Mammary epithelial cell (primary cell): ENCODE measurements at regions not wholly inside any gene's neighbourhood (a gene's known extent, or its start where the extent isn't known, plus 50 kb on each side); places are given as distances from the start of the nearest gene placed in this dataset.
"Not testable (repeated sequence)": the region's sequence is repeated elsewhere in the genome, so short reads cannot be mapped to it uniquely, and the experiment has no call there.

Experiments used
- EZH2 ChIP-seq: IDR thresholded peaks from 2 replicates; pipeline ENCODE4 v1.6.1; 2012; ENCODE audit warnings: low read length, inconsistent platforms, borderline replicate concordance
- TF ChIP-seq, protein P1 (sequence below), 2 donors: IDR thresholded peaks in 1 of 2; conservative IDR thresholded peaks in 1 of 2; 2 replicates each; pipeline ENCODE4 v1.5.1; 2011 to 2012; ENCODE audit warnings: inconsistent platforms in 2 of 2, low read length in 2 of 2, mild to moderate bottlenecking in 2 of 2, control low read depth in 1 of 2, low read depth in 1 of 2; ENCODE audit not compliant: insufficient read depth in 1 of 2; ENCODE audit errors: extremely low read depth in 1 of 2

- TF ChIP-seq, protein P1, sequence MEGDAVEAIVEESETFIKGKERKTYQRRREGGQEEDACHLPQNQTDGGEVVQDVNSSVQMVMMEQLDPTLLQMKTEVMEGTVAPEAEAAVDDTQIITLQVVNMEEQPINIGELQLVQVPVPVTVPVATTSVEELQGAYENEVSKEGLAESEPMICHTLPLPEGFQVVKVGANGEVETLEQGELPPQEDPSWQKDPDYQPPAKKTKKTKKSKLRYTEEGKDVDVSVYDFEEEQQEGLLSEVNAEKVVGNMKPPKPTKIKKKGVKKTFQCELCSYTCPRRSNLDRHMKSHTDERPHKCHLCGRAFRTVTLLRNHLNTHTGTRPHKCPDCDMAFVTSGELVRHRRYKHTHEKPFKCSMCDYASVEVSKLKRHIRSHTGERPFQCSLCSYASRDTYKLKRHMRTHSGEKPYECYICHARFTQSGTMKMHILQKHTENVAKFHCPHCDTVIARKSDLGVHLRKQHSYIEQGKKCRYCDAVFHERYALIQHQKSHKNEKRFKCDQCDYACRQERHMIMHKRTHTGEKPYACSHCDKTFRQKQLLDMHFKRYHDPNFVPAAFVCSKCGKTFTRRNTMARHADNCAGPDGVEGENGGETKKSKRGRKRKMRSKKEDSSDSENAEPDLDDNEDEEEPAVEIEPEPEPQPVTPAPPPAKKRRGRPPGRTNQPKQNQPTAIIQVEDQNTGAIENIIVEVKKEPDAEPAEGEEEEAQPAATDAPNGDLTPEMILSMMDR (conservative IDR thresholded peaks at IDR 0.05 in 1 of 2, IDR thresholded peaks at IDR 0.05 in 1 of 2; ENCODE audit: extremely low read depth in 1 of 2, insufficient read depth in 1 of 2, low read depth in 1 of 2, low read length in 2 of 2) = not testable (repeated sequence)
- not testable (repeated sequence) for TF ChIP-seq EZH2
Observed at GRCh38 chr2:187676050-187676449, 121.8 kb upstream of the TFPI start.
